ENCODE measurements at regions not wholly inside any gene's neighbourhood (a gene's known extent, or its start where the extent isn't known, plus 50 kb on each side); places are given as distances from the start of the nearest gene placed in this dataset.

DNA sequence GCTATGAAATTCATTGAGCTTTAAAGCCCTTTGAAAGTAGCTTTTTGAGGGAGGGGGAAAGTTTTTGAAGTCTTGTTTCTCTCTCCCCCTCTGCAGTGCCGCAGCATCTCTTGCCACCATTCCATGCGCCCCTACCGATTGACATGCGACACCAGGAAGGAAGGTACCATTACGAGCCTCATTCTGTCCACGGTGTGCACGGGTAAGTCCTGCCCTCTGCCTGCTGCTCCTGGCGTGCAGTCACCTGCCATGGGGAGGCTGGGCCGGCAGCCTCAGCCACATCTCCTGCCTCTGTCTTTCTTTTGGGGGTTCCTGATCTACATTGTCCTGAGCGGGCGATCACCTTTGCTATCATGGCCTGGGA, 191.6 kb downstream of the GLI2 start:
- no peak for TF ChIP-seq POLR2A (IDR thresholded peaks at IDR 0.05)
- TF ChIP-seq, protein P1, sequence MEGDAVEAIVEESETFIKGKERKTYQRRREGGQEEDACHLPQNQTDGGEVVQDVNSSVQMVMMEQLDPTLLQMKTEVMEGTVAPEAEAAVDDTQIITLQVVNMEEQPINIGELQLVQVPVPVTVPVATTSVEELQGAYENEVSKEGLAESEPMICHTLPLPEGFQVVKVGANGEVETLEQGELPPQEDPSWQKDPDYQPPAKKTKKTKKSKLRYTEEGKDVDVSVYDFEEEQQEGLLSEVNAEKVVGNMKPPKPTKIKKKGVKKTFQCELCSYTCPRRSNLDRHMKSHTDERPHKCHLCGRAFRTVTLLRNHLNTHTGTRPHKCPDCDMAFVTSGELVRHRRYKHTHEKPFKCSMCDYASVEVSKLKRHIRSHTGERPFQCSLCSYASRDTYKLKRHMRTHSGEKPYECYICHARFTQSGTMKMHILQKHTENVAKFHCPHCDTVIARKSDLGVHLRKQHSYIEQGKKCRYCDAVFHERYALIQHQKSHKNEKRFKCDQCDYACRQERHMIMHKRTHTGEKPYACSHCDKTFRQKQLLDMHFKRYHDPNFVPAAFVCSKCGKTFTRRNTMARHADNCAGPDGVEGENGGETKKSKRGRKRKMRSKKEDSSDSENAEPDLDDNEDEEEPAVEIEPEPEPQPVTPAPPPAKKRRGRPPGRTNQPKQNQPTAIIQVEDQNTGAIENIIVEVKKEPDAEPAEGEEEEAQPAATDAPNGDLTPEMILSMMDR (IDR thresholded peaks at IDR 0.05), result no peak

All from stomach (tissue), 4 donors.